ENCODE measurements at regions not wholly inside any gene's neighbourhood (a gene's known extent, or its start where the extent isn't known, plus 50 kb on each side); places are given as distances from the start of the nearest gene placed in this dataset.

GRCh38 chr4:17376205-17376604, 135.7 kb downstream of the QDPR start:
- no peak overlapping the region for H3K27ac ChIP-seq (ENCODE audit: low read length)
- H3K27me3 ChIP-seq (ENCODE audit: insufficient read depth, low read length): no peaks in the 10 kb centered on the region
- H3K9ac ChIP-seq (ENCODE audit: low read depth, low read length): no peak overlapping the region

GRCh38 chr4:17373666-17374065, 138.2 kb downstream of the QDPR start:
- H3K4me3 ChIP-seq (ENCODE audit: low read length): no peak overlapping the region
- H3K9me3 ChIP-seq (ENCODE audit: insufficient read depth, low read depth, low read length): no peaks in the 10 kb centered on the region
- no peak overlapping the region for H3K9ac ChIP-seq (ENCODE audit: low read depth, low read length)
- H3K27ac ChIP-seq (ENCODE audit: low read length): no peak overlapping the region
- H3K4me1 ChIP-seq (ENCODE audit: insufficient read depth, low read length): no peaks in the 10 kb centered on the region
- H3K27me3 ChIP-seq (ENCODE audit: insufficient read depth, low read length): no peaks in the 10 kb centered on the region
- H3K36me3 ChIP-seq (ENCODE audit: insufficient read depth, low read depth, low read length): no peaks in the 10 kb centered on the region

More at GRCh38 chr4:17376205-17376604, 135.7 kb downstream of the QDPR start:
- Histone ChIP-seq H3K4me1 (ENCODE audit: insufficient read depth, low read length) (no peaks in the 10 kb centered on the region), H3K36me3 (ENCODE audit: insufficient read depth, low read depth, low read length) (no peaks in the 10 kb centered on the region), H3K9me3 (ENCODE audit: insufficient read depth, low read depth, low read length) (no peaks in the 10 kb centered on the region), H3K4me3 (ENCODE audit: low read length) (no peak overlapping the region)

GRCh38 chr4:17370818-17371217, 141.1 kb downstream of the QDPR start:
- Histone ChIP-seq H3K27me3 (ENCODE audit: insufficient read depth, low read length) (no peaks in the 10 kb centered on the region), H3K9ac (ENCODE audit: low read depth, low read length) (no peak overlapping the region), H3K4me1 (ENCODE audit: insufficient read depth, low read length) (no peaks in the 10 kb centered on the region), H3K9me3 (ENCODE audit: insufficient read depth, low read depth, low read length) (no peaks in the 10 kb centered on the region), H3K27ac (ENCODE audit: low read length) (no peak overlapping the region), H3K36me3 (ENCODE audit: insufficient read depth, low read depth, low read length) (no peaks in the 10 kb centered on the region), H3K4me3 (ENCODE audit: low read length) (no peak overlapping the region)

- H3K4me1 ChIP-seq (ENCODE audit: insufficient read depth, low read length): no peaks in the 10 kb centered on the region
- H3K27me3 ChIP-seq (ENCODE audit: insufficient read depth, low read length): no peaks in the 10 kb centered on the region
- no peaks in the 10 kb centered on the region for H3K9me3 ChIP-seq (ENCODE audit: insufficient read depth, low read depth, low read length)
- no peaks in the 10 kb centered on the region for H3K36me3 ChIP-seq (ENCODE audit: insufficient read depth, low read depth, low read length)
- H3K4me3 ChIP-seq (ENCODE audit: low read length): no peak overlapping the region
- H3K9ac ChIP-seq (ENCODE audit: low read depth, low read length): no peak overlapping the region
- H3K27ac ChIP-seq (ENCODE audit: low read length): no peak overlapping the region
These were observed 143.5 kb downstream of the QDPR start for GRCh38 chr4:17368408-17368807.

GRCh38 chr4:17367201-17367600, 144.7 kb downstream of the QDPR start:
- H3K4me1 ChIP-seq (ENCODE audit: insufficient read depth, low read length): no peaks in the 10 kb centered on the region
- no peaks in the 10 kb centered on the region for H3K9me3 ChIP-seq (ENCODE audit: insufficient read depth, low read depth, low read length)
- no peak overlapping the region for H3K9ac ChIP-seq (ENCODE audit: low read depth, low read length)

GRCh38 chr4:17366496-17366895, 145.4 kb downstream of the QDPR start:
- H3K36me3 ChIP-seq (ENCODE audit: insufficient read depth, low read depth, low read length): no peaks in the 10 kb centered on the region
- no peak overlapping the region for H3K9ac ChIP-seq (ENCODE audit: low read depth, low read length)
- H3K9me3 ChIP-seq (ENCODE audit: insufficient read depth, low read depth, low read length): no peaks in the 10 kb centered on the region
- no peak overlapping the region for H3K27ac ChIP-seq (ENCODE audit: low read length)
- no peak overlapping the region for H3K4me3 ChIP-seq (ENCODE audit: low read length)
- H3K27me3 ChIP-seq (ENCODE audit: insufficient read depth, low read length): no peaks in the 10 kb centered on the region
- H3K4me1 ChIP-seq (ENCODE audit: insufficient read depth, low read length): no peaks in the 10 kb centered on the region

More at GRCh38 chr4:17367201-17367600, 144.7 kb downstream of the QDPR start:
- Histone ChIP-seq H3K27me3 (ENCODE audit: insufficient read depth, low read length) (no peaks in the 10 kb centered on the region), H3K4me3 (ENCODE audit: low read length) (no peak overlapping the region), H3K27ac (ENCODE audit: low read length) (no peak overlapping the region), H3K36me3 (ENCODE audit: insufficient read depth, low read depth, low read length) (no peaks in the 10 kb centered on the region)

- Histone ChIP-seq H3K36me3 (ENCODE audit: insufficient read depth, low read depth, low read length) (no peaks in the 10 kb centered on the region), H3K27ac (ENCODE audit: low read length) (no peak overlapping the region), H3K9ac (ENCODE audit: low read depth, low read length) (no peak overlapping the region), H3K4me3 (ENCODE audit: low read length) (no peak overlapping the region), H3K27me3 (ENCODE audit: insufficient read depth, low read length) (no peaks in the 10 kb centered on the region), H3K4me1 (ENCODE audit: insufficient read depth, low read length) (no peaks in the 10 kb centered on the region), H3K9me3 (ENCODE audit: insufficient read depth, low read depth, low read length) (no peaks in the 10 kb centered on the region)
These were observed 149.5 kb downstream of the QDPR start for GRCh38 chr4:17362430-17362829.

GRCh38 chr4:17358241-17358640, 153.6 kb downstream of the QDPR start:
- no peak overlapping the region for H3K27ac ChIP-seq (ENCODE audit: low read length)
- no peaks in the 10 kb centered on the region for H3K4me1 ChIP-seq (ENCODE audit: insufficient read depth, low read length)
- H3K9me3 ChIP-seq (ENCODE audit: insufficient read depth, low read depth, low read length): no peaks in the 10 kb centered on the region
- no peaks in the 10 kb centered on the region for H3K36me3 ChIP-seq (ENCODE audit: insufficient read depth, low read depth, low read length)
- no peak overlapping the region for H3K9ac ChIP-seq (ENCODE audit: low read depth, low read length)
- no peaks in the 10 kb centered on the region for H3K27me3 ChIP-seq (ENCODE audit: insufficient read depth, low read length)
- no peak overlapping the region for H3K4me3 ChIP-seq (ENCODE audit: low read length)

- Histone ChIP-seq H3K9ac (ENCODE audit: low read depth, low read length) (no peak overlapping the region), H3K9me3 (ENCODE audit: insufficient read depth, low read depth, low read length) (no peaks in the 10 kb centered on the region), H3K4me1 (ENCODE audit: insufficient read depth, low read length) (no peaks in the 10 kb centered on the region), H3K27ac (ENCODE audit: low read length) (no peak overlapping the region), H3K36me3 (ENCODE audit: insufficient read depth, low read depth, low read length) (no peaks in the 10 kb centered on the region), H3K4me3 (ENCODE audit: low read length) (no peak overlapping the region), H3K27me3 (ENCODE audit: insufficient read depth, low read length) (no peaks in the 10 kb centered on the region)
These were observed 155.0 kb downstream of the QDPR start for GRCh38 chr4:17356926-17357325.

- H3K4me1 ChIP-seq (ENCODE audit: insufficient read depth, low read length): no peaks in the 10 kb centered on the region
- H3K27ac ChIP-seq (ENCODE audit: low read length): no peak overlapping the region
- no peak overlapping the region for H3K9ac ChIP-seq (ENCODE audit: low read depth, low read length)
- H3K9me3 ChIP-seq (ENCODE audit: insufficient read depth, low read depth, low read length): no peaks in the 10 kb centered on the region
- no peaks in the 10 kb centered on the region for H3K36me3 ChIP-seq (ENCODE audit: insufficient read depth, low read depth, low read length)
- no peaks in the 10 kb centered on the region for H3K27me3 ChIP-seq (ENCODE audit: insufficient read depth, low read length)
- H3K4me3 ChIP-seq (ENCODE audit: low read length): no peak overlapping the region
These were observed 159.5 kb downstream of the QDPR start for GRCh38 chr4:17352357-17352756.

- H3K27me3 ChIP-seq (ENCODE audit: insufficient read depth, low read length): no peaks in the 10 kb centered on the region
- H3K27ac ChIP-seq (ENCODE audit: low read length): no peak overlapping the region
- H3K36me3 ChIP-seq (ENCODE audit: insufficient read depth, low read depth, low read length): no peaks in the 10 kb centered on the region
These were observed 164.4 kb downstream of the QDPR start for GRCh38 chr4:17347445-17347844.

GRCh38 chr4:17339376-17339775, 172.5 kb downstream of the QDPR start:
- Histone ChIP-seq H3K27me3 (ENCODE audit: insufficient read depth, low read length) (no peaks in the 10 kb centered on the region), H3K4me3 (ENCODE audit: low read length) (no peak overlapping the region), H3K9me3 (ENCODE audit: insufficient read depth, low read depth, low read length) (no peaks in the 10 kb centered on the region), H3K4me1 (ENCODE audit: insufficient read depth, low read length) (no peaks in the 10 kb centered on the region), H3K36me3 (ENCODE audit: insufficient read depth, low read depth, low read length) (no peaks in the 10 kb centered on the region), H3K9ac (ENCODE audit: low read depth, low read length) (no peak overlapping the region), H3K27ac (ENCODE audit: low read length) (no peak overlapping the region)

More at GRCh38 chr4:17347445-17347844, 164.4 kb downstream of the QDPR start:
- H3K9me3 ChIP-seq (ENCODE audit: insufficient read depth, low read depth, low read length): no peaks in the 10 kb centered on the region
- peaks cover 4% of the 10 kb centered on the region; the same call in 1 of the 2 replicates for H3K4me1 ChIP-seq (ENCODE audit: insufficient read depth, low read length)
- H3K9ac ChIP-seq (ENCODE audit: low read depth, low read length): no peak overlapping the region
- no peak overlapping the region for H3K4me3 ChIP-seq (ENCODE audit: low read length)

GRCh38 chr4:17336986-17337385, 174.9 kb downstream of the QDPR start:
- no peak overlapping the region for H3K27ac ChIP-seq (ENCODE audit: low read length)

More at GRCh38 chr4:17336986-17337385, 174.9 kb downstream of the QDPR start:
- Histone ChIP-seq H3K9ac (ENCODE audit: low read depth, low read length) (no peak overlapping the region), H3K9me3 (ENCODE audit: insufficient read depth, low read depth, low read length) (no peaks in the 10 kb centered on the region), H3K36me3 (ENCODE audit: insufficient read depth, low read depth, low read length) (no peaks in the 10 kb centered on the region), H3K27me3 (ENCODE audit: insufficient read depth, low read length) (no peaks in the 10 kb centered on the region), H3K4me3 (ENCODE audit: low read length) (no peak overlapping the region), H3K4me1 (ENCODE audit: insufficient read depth, low read length) (no peaks in the 10 kb centered on the region)

Data from iPS-20b (cell line).